WI38 (cell line): ENCODE measurements at regions not wholly inside any gene's neighbourhood (a gene's known extent, or its start where the extent isn't known, plus 50 kb on each side); places are given as distances from the start of the nearest gene placed in this dataset.

ENCODE experiments used
- H3K4me3 ChIP-seq: 2 replicates; pipeline ENCODE4 v1.5.1; 2011; ENCODE audit warnings: low read depth, mild to moderate bottlenecking, control low read depth, low read length
- CTCF ChIP-seq: IDR thresholded peaks from 2 replicates; pipeline ENCODE4 v1.5.1; 2012; ENCODE audit warnings: low read depth, mild to moderate bottlenecking, control low read depth, low read length

GRCh38 chr1:227433663-227434341, 115.5 kb upstream of the CDC42BPA start:
- no peak for TF ChIP-seq CTCF
- H3K4me3 ChIP-seq, result no peak overlapping the region

GRCh38 chr1:227432981-227433380, 114.7 kb upstream of the CDC42BPA start:
- H3K4me3 ChIP-seq, result no peak overlapping the region
- TF ChIP-seq CTCF, result no peak

GRCh38 chr1:227432181-227432535, 113.9 kb upstream of the CDC42BPA start:
- TF ChIP-seq CTCF, result no peak
- no peak overlapping the region for H3K4me3 ChIP-seq

GRCh38 chr1:227429447-227430359, 111.4 kb upstream of the CDC42BPA start:
- no peak overlapping the region for H3K4me3 ChIP-seq
- no peak for TF ChIP-seq CTCF

- H3K4me3 ChIP-seq, result no peak overlapping the region
These were observed 110.5 kb upstream of the CDC42BPA start for GRCh38 chr1:227428803-227429202.

GRCh38 chr1:227427411-227427810, 109.1 kb upstream of the CDC42BPA start:
- no peak overlapping the region for H3K4me3 ChIP-seq
- TF ChIP-seq CTCF, result no peak

More at GRCh38 chr1:227428803-227429202, 110.5 kb upstream of the CDC42BPA start:
- TF ChIP-seq CTCF, result no peak

- TF ChIP-seq CTCF, result no peak
- H3K4me3 ChIP-seq, result no peak overlapping the region
These were observed 106.7 kb upstream of the CDC42BPA start for GRCh38 chr1:227424953-227425352.
